ENCODE measurements at regions not wholly inside any gene's neighbourhood (a gene's known extent, or its start where the extent isn't known, plus 50 kb on each side); places are given as distances from the start of the nearest gene placed in this dataset.

GRCh38 chr1:64343823-64344190 is 126.1 kb upstream of the CACHD1 start:
- TF ChIP-seq POLR2A (IDR thresholded peaks at IDR 0.05): no peak
- TF ChIP-seq, protein P1, sequence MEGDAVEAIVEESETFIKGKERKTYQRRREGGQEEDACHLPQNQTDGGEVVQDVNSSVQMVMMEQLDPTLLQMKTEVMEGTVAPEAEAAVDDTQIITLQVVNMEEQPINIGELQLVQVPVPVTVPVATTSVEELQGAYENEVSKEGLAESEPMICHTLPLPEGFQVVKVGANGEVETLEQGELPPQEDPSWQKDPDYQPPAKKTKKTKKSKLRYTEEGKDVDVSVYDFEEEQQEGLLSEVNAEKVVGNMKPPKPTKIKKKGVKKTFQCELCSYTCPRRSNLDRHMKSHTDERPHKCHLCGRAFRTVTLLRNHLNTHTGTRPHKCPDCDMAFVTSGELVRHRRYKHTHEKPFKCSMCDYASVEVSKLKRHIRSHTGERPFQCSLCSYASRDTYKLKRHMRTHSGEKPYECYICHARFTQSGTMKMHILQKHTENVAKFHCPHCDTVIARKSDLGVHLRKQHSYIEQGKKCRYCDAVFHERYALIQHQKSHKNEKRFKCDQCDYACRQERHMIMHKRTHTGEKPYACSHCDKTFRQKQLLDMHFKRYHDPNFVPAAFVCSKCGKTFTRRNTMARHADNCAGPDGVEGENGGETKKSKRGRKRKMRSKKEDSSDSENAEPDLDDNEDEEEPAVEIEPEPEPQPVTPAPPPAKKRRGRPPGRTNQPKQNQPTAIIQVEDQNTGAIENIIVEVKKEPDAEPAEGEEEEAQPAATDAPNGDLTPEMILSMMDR (IDR thresholded peaks at IDR 0.05): no peak
